KBM-7 (cell line): ENCODE measurements at regions not wholly inside any gene's neighbourhood (a gene's known extent, or its start where the extent isn't known, plus 50 kb on each side); places are given as distances from the start of the nearest gene placed in this dataset.
A peak's percentile ranks its signal among the peaks of the same experiment; 100 is the strongest.

ENCODE experiments used
- DNase-seq: peaks from one replicate; pipeline ENCODE4 v3.0.0-alpha.2; 2015
- in situ Hi-C: fragments of 300-500 bp; cut with MboI; formaldehyde crosslinking; loops from 2 replicates; pipeline ENCODE4 v1.14.3; 2020; ENCODE audit warnings: low sequenced_read_pairs, low pct_unique_long_range_greater_than_20kb, mixed read lengths

GRCh38 chr13:82702513-82702912 lies 1179.8 kb downstream of the SLITRK1 start:
- in situ Hi-C loops: no loop called here
- no peak for DNase-seq

GRCh38 chr13:82701020-82701419 lies 1181.3 kb downstream of the SLITRK1 start:
- in situ Hi-C loops: no loop called here
- DNase-seq: no peak

GRCh38 chr13:82698941-82699340 lies 1183.3 kb downstream of the SLITRK1 start:
- in situ Hi-C loops: no loop called here
- no peak for DNase-seq

- DNase-seq: no peak
- in situ Hi-C loops: no loop called here
Measured at GRCh38 chr13:82698383-82698782, 1183.9 kb downstream of the SLITRK1 start.

GRCh38 chr13:82693607-82694006 lies 1188.7 kb downstream of the SLITRK1 start:
- no peak for DNase-seq
- in situ Hi-C loops: no loop called here

GRCh38 chr13:82688400-82688994 lies 1193.8 kb downstream of the SLITRK1 start:
- in situ Hi-C loops: no loop called here
- DNase-seq: peak; percentile 13

GRCh38 chr13:82687884-82688283 lies 1194.4 kb downstream of the SLITRK1 start:
- in situ Hi-C loops: no loop called here
- no peak for DNase-seq

GRCh38 chr13:82681535-82681934 lies 1200.7 kb downstream of the SLITRK1 start:
- in situ Hi-C loops: no loop called here
- DNase-seq: no peak

- in situ Hi-C loops: no loop called here
- no peak for DNase-seq
Measured at GRCh38 chr13:82678052-82678451, 1204.2 kb downstream of the SLITRK1 start.

- in situ Hi-C loops: no loop called here
- DNase-seq: no peak
Measured at GRCh38 chr13:82675024-82675423, 1207.2 kb downstream of the SLITRK1 start.

- in situ Hi-C loops: no loop called here
- no peak for DNase-seq
Measured at GRCh38 chr13:82674546-82674945, 1207.7 kb downstream of the SLITRK1 start.

- in situ Hi-C loops: no loop called here
- DNase-seq: no peak
Measured at GRCh38 chr13:82672248-82672647, 1210.0 kb downstream of the SLITRK1 start.

GRCh38 chr13:82664183-82664582 lies 1218.1 kb downstream of the SLITRK1 start:
- no peak for DNase-seq
- in situ Hi-C loops: no loop called here

GRCh38 chr13:82661126-82661525 lies 1221.1 kb downstream of the SLITRK1 start:
- in situ Hi-C loops: no loop called here
- DNase-seq: no peak

- no peak for DNase-seq
Measured at GRCh38 chr13:82658811-82659210, 1223.5 kb downstream of the SLITRK1 start.

GRCh38 chr13:82657471-82657870 lies 1224.8 kb downstream of the SLITRK1 start:
- in situ Hi-C loops: no loop called here
- DNase-seq: no peak

More at GRCh38 chr13:82658811-82659210, 1223.5 kb downstream of the SLITRK1 start:
- in situ Hi-C loops: no loop called here

- in situ Hi-C loops: no loop called here
- no peak for DNase-seq
Measured at GRCh38 chr13:82654861-82655855, 1227.1 kb downstream of the SLITRK1 start.

- in situ Hi-C loops: no loop called here
Measured at GRCh38 chr13:82654143-82654542, 1228.1 kb downstream of the SLITRK1 start.

GRCh38 chr13:82647540-82647939 lies 1234.7 kb downstream of the SLITRK1 start:
- in situ Hi-C loops: no loop called here
- DNase-seq: no peak

More at GRCh38 chr13:82654143-82654542, 1228.1 kb downstream of the SLITRK1 start:
- DNase-seq: no peak

- no peak for DNase-seq
- in situ Hi-C loops: no loop called here
Measured at GRCh38 chr13:82636119-82636518, 1246.2 kb downstream of the SLITRK1 start.
